Upper lobe of right lung (tissue), 1 donor: ENCODE measurements at regions not wholly inside any gene's neighbourhood (a gene's known extent, or its start where the extent isn't known, plus 50 kb on each side); places are given as distances from the start of the nearest gene placed in this dataset.

Source experiments
- ATAC-seq: fragments of 200-7000 bp; cut with Tn5 transposase; one replicate; pipeline ENCODE4 v1.9.1; 2020; ENCODE audit warnings: mild to moderate bottlenecking, moderate library complexity
- DNase-seq: peaks from one replicate; pipeline ENCODE4 v3.0.0-alpha.2; 2020
- H3K27ac ChIP-seq: fragments of 200-600 bp; one replicate; pipeline ENCODE4 v1.8.0; 2022
- H3K27me3 ChIP-seq: fragments of 200-600 bp; one replicate; pipeline ENCODE4 v1.8.0; 2022; ENCODE audit warnings: mild to moderate bottlenecking
- H3K36me3 ChIP-seq: fragments of 200-600 bp; one replicate; pipeline ENCODE4 v1.8.0; 2022
- H3K4me1 ChIP-seq: fragments of 200-600 bp; one replicate; pipeline ENCODE4 v1.8.0; 2022
- H3K4me3 ChIP-seq: fragments of 200-600 bp; one replicate; pipeline ENCODE4 v1.8.0; 2022; ENCODE audit warnings: mild to moderate bottlenecking
- H3K9me3 ChIP-seq: fragments of 200-600 bp; one replicate; pipeline ENCODE4 v1.8.0; 2022
- intact Hi-C: fragments of 100-400 bp; cut with DNase I; formaldehyde crosslinking; loops from one replicate; pipeline ENCODE4 v1.11.0; 2022
- TF ChIP-seq, protein P1 (sequence below): fragments of 200-600 bp; IDR thresholded peaks from one replicate; pipeline ENCODE4 v1.8.0; 2022; ENCODE audit warnings: antibody characterized with exemption
- donor health status: DM: no; HTN: yes; CAD: no; lungs with severe emphysema.

DNA sequence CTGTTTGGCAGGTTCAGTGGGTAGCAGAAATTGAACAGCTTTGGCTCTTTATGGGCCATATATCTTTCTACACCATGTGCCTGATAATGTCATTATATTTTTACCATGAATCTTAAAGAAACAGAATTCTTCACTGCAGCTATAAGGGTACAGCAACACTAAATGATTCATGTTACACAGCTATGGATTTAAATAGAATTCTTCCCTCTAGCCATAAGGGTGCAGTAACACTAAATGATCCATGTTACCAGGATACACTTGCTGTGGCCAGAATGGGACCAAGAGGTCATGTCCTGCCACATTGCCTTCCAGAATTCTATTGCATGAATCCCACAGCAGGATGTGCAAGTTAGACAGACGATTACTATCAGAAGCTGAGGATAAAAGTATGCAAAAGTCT, 603.9 kb downstream of the FSCB start:
- no peak overlapping the region for H3K4me3 ChIP-seq
- no peaks in the 10 kb centered on the region for H3K36me3 ChIP-seq
- TF ChIP-seq, protein P1, sequence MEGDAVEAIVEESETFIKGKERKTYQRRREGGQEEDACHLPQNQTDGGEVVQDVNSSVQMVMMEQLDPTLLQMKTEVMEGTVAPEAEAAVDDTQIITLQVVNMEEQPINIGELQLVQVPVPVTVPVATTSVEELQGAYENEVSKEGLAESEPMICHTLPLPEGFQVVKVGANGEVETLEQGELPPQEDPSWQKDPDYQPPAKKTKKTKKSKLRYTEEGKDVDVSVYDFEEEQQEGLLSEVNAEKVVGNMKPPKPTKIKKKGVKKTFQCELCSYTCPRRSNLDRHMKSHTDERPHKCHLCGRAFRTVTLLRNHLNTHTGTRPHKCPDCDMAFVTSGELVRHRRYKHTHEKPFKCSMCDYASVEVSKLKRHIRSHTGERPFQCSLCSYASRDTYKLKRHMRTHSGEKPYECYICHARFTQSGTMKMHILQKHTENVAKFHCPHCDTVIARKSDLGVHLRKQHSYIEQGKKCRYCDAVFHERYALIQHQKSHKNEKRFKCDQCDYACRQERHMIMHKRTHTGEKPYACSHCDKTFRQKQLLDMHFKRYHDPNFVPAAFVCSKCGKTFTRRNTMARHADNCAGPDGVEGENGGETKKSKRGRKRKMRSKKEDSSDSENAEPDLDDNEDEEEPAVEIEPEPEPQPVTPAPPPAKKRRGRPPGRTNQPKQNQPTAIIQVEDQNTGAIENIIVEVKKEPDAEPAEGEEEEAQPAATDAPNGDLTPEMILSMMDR: no peak
- no peaks in the 10 kb centered on the region for H3K4me1 ChIP-seq
- no peaks in the 10 kb centered on the region for H3K27me3 ChIP-seq
- intact Hi-C loops: no loop called here
- no peak overlapping the region for H3K27ac ChIP-seq
- ATAC-seq (no peak), DNase-seq (no peak)
- no peaks in the 10 kb centered on the region for H3K9me3 ChIP-seq

GRCh38 chr14:43901911-43902673, 605.0 kb downstream of the FSCB start:
- no peaks in the 10 kb centered on the region for H3K9me3 ChIP-seq
- ATAC-seq: no peak

GRCh38 chr14:43900173-43900655, 606.9 kb downstream of the FSCB start:
- Histone ChIP-seq H3K27ac (no peak overlapping the region), H3K4me1 (no peaks in the 10 kb centered on the region), H3K4me3 (no peak overlapping the region), H3K9me3 (no peaks in the 10 kb centered on the region), H3K27me3 (no peaks in the 10 kb centered on the region), H3K36me3 (no peaks in the 10 kb centered on the region)
- TF ChIP-seq, protein P1: no peak
- no peak for DNase-seq
- intact Hi-C loops: no loop called here
- no peak for ATAC-seq

More at GRCh38 chr14:43901911-43902673, 605.0 kb downstream of the FSCB start:
- Histone ChIP-seq H3K4me3 (no peak overlapping the region), H3K27me3 (no peaks in the 10 kb centered on the region), H3K27ac (no peak overlapping the region), H3K36me3 (no peaks in the 10 kb centered on the region), H3K4me1 (no peaks in the 10 kb centered on the region)
- TF ChIP-seq, protein P1: no peak
- DNase-seq: no peak
- intact Hi-C loops: no loop called here

DNA sequence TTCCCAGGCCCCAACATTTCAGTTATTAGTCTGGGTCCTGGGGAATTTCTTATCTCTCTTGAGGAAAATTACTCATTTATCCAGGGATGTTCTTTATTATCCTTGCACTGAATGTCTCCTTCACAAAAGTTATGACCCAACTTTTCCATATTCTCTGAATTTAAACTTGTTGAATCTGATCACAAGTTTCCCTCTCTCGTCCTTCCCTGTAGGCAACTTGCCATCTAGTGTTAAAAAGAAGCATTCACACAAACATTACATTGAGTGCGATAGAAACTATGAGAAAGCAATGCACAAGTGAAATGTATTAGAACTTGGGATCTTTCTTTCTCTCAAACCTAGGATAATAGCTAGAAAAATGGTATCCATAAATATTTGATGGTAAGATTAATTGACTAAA, 608.4 kb downstream of the FSCB start:
- Histone ChIP-seq H3K9me3 (no peaks in the 10 kb centered on the region), H3K27ac (no peak overlapping the region), H3K36me3 (no peaks in the 10 kb centered on the region), H3K27me3 (no peaks in the 10 kb centered on the region), H3K4me1 (no peaks in the 10 kb centered on the region), H3K4me3 (no peak overlapping the region)
- TF ChIP-seq, protein P1: no peak
- intact Hi-C loops: no loop called here
- ATAC-seq: no peak
- no peak for DNase-seq

DNA sequence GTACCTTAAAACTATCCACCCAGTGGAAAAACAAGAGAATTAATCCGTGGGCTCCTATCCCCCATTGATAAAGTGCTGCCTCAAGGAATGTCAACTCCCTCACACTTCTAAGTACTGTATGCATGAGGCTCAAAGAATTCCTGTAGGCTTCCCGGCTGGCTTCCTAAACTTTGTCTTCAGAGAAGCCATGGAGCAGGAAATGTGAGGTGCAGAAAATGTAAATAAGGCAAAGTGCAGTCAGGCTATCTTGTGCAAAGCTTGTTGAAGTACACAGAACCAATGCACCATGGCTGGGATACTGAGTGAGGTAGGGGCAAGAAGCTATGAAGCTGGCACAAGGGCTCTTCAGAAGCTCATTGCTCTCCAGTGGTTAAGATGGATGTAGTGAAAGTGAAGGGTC, 611.0 kb downstream of the FSCB start:
- TF ChIP-seq, protein P1: no peak
- no peak for ATAC-seq
- no peak overlapping the region for H3K4me3 ChIP-seq
- no peaks in the 10 kb centered on the region for H3K27me3 ChIP-seq
- intact Hi-C loops: no loop called here
- no peaks in the 10 kb centered on the region for H3K36me3 ChIP-seq
- H3K27ac ChIP-seq: no peak overlapping the region
- H3K9me3 ChIP-seq: no peaks in the 10 kb centered on the region
- no peak for DNase-seq
- H3K4me1 ChIP-seq: no peaks in the 10 kb centered on the region
